IMR-90 (cell line): ENCODE measurements at regions not wholly inside any gene's neighbourhood (a gene's known extent, or its start where the extent isn't known, plus 50 kb on each side); places are given as distances from the start of the nearest gene placed in this dataset.

ENCODE experiments used
- CEBPB ChIP-seq: IDR thresholded peaks from 2 replicates; pipeline ENCODE4 v1.6.1; 2012; ENCODE audit warnings: low read depth, low read length, improper control_type of control experiment
- CTCF ChIP-seq: conservative IDR thresholded peaks from 2 replicates; pipeline ENCODE4 v1.5.1; 2012; ENCODE audit warnings: mild to moderate bottlenecking, low read depth, low read length, improper control_type of control experiment
- MAZ ChIP-seq: IDR thresholded peaks from 2 replicates; pipeline ENCODE4 v1.6.1; 2012; ENCODE audit warnings: low read depth, mild to moderate bottlenecking, low read length, improper control_type of control experiment, moderate library complexity, borderline replicate concordance
- MXI1 ChIP-seq: IDR thresholded peaks from 2 replicates; pipeline ENCODE4 v1.6.1; 2012; ENCODE audit warnings: low read depth, mild to moderate bottlenecking, low read length, moderate library complexity, borderline replicate concordance
- TF ChIP-seq, protein P1 (sequence below): fragments of 150-350 bp; IDR thresholded peaks from 2 replicates; pipeline ENCODE4 v1.6.1; 2017; ENCODE audit warnings: mild to moderate bottlenecking, antibody characterized with exemption, low read length, low read depth

- TF ChIP-seq CTCF (no peak), MAZ (no peak), CEBPB (no peak), MXI1 (no peak)
- TF ChIP-seq, protein P1, sequence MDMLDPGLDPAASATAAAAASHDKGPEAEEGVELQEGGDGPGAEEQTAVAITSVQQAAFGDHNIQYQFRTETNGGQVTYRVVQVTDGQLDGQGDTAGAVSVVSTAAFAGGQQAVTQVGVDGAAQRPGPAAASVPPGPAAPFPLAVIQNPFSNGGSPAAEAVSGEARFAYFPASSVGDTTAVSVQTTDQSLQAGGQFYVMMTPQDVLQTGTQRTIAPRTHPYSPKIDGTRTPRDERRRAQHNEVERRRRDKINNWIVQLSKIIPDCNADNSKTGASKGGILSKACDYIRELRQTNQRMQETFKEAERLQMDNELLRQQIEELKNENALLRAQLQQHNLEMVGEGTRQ, result no peak
Observed at GRCh38 chr5:34495178-34495577, 160.9 kb upstream of the RAI14 start.
